IgD-negative memory B cell (primary cell): ENCODE measurements at regions not wholly inside any gene's neighbourhood (a gene's known extent, or its start where the extent isn't known, plus 50 kb on each side); places are given as distances from the start of the nearest gene placed in this dataset.

ENCODE experiments used
- H3K27ac Mint-ChIP-seq, 3 donors: one replicate each; pipeline ENCODE4 v1.8.0; 2020 to 2022; ENCODE audit warnings: mild to moderate bottlenecking in 3 of 3, mixed read lengths in 3 of 3, moderate library complexity in 1 of 3
- H3K27me3 Mint-ChIP-seq: one replicate; pipeline ENCODE4 v1.8.0; 2021; ENCODE audit warnings: mixed read lengths
- H3K36me3 Mint-ChIP-seq: one replicate; pipeline ENCODE4 v1.8.0; 2020; ENCODE audit warnings: mild to moderate bottlenecking, mixed read lengths
- H3K4me1 Mint-ChIP-seq, 3 donors: one replicate each; pipeline ENCODE4 v1.8.0; 2020 to 2022; ENCODE audit warnings: mixed read lengths in 3 of 3, mild to moderate bottlenecking in 1 of 3
- H3K4me3 Mint-ChIP-seq, 4 donors: one replicate each; pipeline ENCODE4 v1.8.0; 2020 to 2022; ENCODE audit warnings: mild to moderate bottlenecking in 4 of 4, mixed read lengths in 4 of 4, moderate library complexity in 3 of 4
- H3K9me3 Mint-ChIP-seq, 3 donors: one replicate each; pipeline ENCODE4 v1.8.0; 2020 to 2021; ENCODE audit warnings: mixed read lengths in 3 of 3, mild to moderate bottlenecking in 1 of 3

GRCh38 chr2:203646266-203646864, 60.1 kb upstream of the CD28 start:
- Mint-ChIP-seq H3K27me3 (peaks cover 20% of the 10 kb centered on the region), H3K9me3 (no peaks in the 10 kb centered on the region), H3K27ac (no peak overlapping the region), H3K36me3 (no peaks in the 10 kb centered on the region), H3K4me1 (peaks cover 0 to 2% (median 0%) of the 10 kb centered on the region in 3 donors), H3K4me3 (no peak overlapping the region)

GRCh38 chr2:203646961-203647360, 59.5 kb upstream of the CD28 start:
- H3K4me3 Mint-ChIP-seq = no peak overlapping the region
- no peaks in the 10 kb centered on the region for H3K36me3 Mint-ChIP-seq
- peaks cover 21% of the 10 kb centered on the region for H3K27me3 Mint-ChIP-seq
- no peak overlapping the region for H3K27ac Mint-ChIP-seq
- peaks cover 0 to 2% (median 0%) of the 10 kb centered on the region in 3 donors for H3K4me1 Mint-ChIP-seq
- H3K9me3 Mint-ChIP-seq = no peaks in the 10 kb centered on the region

DNA sequence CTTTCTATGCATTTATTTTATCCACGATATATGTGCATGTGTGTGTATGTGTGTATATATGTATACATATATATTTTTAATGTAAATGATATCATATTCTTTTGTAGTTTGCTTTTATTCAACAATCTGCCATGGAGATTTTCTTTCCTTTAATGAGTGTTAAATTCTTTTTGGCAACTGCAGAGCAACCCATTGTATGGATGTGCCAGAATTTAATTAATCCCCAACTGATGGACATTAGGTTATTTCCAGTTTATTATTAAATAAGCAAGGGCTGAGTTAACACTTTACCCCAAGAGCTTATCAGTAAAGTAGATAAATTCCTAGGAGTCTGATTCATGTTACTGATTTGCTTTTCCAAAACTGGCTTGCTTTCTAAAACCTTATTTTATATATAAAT, 58.9 kb upstream of the CD28 start:
- Mint-ChIP-seq H3K4me1 (peaks cover 0 to 2% (median 0%) of the 10 kb centered on the region in 3 donors), H3K9me3 (no peaks in the 10 kb centered on the region), H3K27ac (no peak overlapping the region), H3K36me3 (no peaks in the 10 kb centered on the region), H3K27me3 (peaks cover 23% of the 10 kb centered on the region), H3K4me3 (no peak overlapping the region)

- Mint-ChIP-seq H3K36me3 (no peaks in the 10 kb centered on the region), H3K4me3 (no peak overlapping the region), H3K9me3 (no peaks in the 10 kb centered on the region), H3K4me1 (peaks cover 0 to 2% (median 0%) of the 10 kb centered on the region in 3 donors), H3K27me3 (peaks cover 23% of the 10 kb centered on the region), H3K27ac (no peak overlapping the region)
These were observed 58.2 kb upstream of the CD28 start for GRCh38 chr2:203648273-203648672.

DNA sequence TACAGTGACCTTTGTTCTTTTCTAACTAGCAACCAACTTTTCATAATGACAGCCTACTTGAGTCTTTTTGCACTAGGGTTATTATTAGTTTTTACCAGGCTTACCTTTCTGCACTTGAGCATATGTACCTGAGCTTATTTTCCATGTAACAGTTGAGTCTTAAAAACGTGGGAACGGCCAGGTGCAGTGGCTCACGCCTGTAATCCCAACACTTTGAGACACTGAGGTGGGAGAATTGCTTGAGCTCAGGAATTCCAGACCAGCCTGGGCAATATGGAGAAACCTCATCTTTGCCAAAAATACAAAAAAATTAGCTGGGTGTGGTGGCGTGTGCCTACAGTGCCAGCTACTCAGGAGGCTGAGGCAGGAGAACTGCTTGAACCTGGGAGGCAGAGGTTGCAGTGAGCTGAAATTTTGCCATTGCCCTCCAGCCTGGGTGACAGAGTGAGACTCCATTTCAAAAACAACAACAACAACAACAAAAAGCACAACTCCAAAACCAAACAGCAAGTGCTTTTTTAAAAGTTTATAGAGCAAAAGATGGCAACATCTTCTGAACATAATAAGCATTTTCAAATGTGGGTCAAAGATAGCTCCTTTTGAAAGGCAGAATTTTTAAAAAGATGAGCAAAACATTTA, 57.1 kb upstream of the CD28 start:
- peaks cover 0 to 2% (median 0%) of the 10 kb centered on the region in 3 donors for H3K4me1 Mint-ChIP-seq
- H3K9me3 Mint-ChIP-seq = no peaks in the 10 kb centered on the region
- H3K36me3 Mint-ChIP-seq = no peaks in the 10 kb centered on the region
- H3K27ac Mint-ChIP-seq = no peak overlapping the region
- H3K4me3 Mint-ChIP-seq = no peak overlapping the region
- H3K27me3 Mint-ChIP-seq = peaks cover 23% of the 10 kb centered on the region

- Mint-ChIP-seq H3K27me3 (peaks cover 29% of the 10 kb centered on the region), H3K36me3 (no peaks in the 10 kb centered on the region), H3K9me3 (peaks cover 0 to 2% (median 0%) of the 10 kb centered on the region in 3 donors), H3K4me1 (peaks cover 0 to 2% (median 0%) of the 10 kb centered on the region in 3 donors), H3K27ac (peak overlapping the region in 1 of 3 donors; percentile 47), H3K4me3 (no peak overlapping the region)
These were observed 55.4 kb upstream of the CD28 start for GRCh38 chr2:203650860-203651613.

DNA sequence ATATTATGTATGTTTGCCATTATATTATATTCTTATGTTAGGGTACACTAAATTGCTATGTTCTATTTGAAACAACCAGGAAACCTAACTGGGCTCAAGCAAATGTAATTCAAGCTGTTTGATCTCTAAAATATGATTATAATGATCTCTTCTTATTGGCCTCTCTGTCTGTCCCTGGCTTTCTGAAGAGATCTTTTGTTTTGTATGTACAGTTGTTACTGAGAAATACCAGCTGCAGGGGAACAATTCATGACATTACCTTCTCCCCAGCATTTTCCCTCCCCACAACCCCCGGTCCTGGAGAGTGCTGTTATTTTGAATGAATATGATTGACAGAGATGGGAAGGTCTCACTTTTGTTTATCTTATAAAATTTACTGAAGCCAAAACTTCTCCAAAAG, 54.8 kb upstream of the CD28 start:
- Mint-ChIP-seq H3K27ac (no peak overlapping the region), H3K4me1 (peaks cover 0 to 4% (median 0%) of the 10 kb centered on the region in 3 donors), H3K36me3 (no peaks in the 10 kb centered on the region), H3K4me3 (no peak overlapping the region), H3K27me3 (peaks cover 30% of the 10 kb centered on the region), H3K9me3 (peaks cover 0 to 2% (median 0%) of the 10 kb centered on the region in 3 donors)

- peaks cover 0 to 2% (median 2%) of the 10 kb centered on the region in 3 donors for H3K9me3 Mint-ChIP-seq
- peaks cover 0 to 12% (median 10%) of the 10 kb centered on the region in 3 donors for H3K4me1 Mint-ChIP-seq
- no peak overlapping the region for H3K27ac Mint-ChIP-seq
- peaks cover 32% of the 10 kb centered on the region for H3K27me3 Mint-ChIP-seq
- peaks cover 2% of the 10 kb centered on the region for H3K36me3 Mint-ChIP-seq
- no peak overlapping the region for H3K4me3 Mint-ChIP-seq
These were observed 51.6 kb upstream of the CD28 start for GRCh38 chr2:203654826-203655225.

GRCh38 chr2:203656522-203657287, 49.7 kb upstream of the CD28 start:
- H3K4me1 Mint-ChIP-seq = peaks cover 1 to 11% (median 10%) of the 10 kb centered on the region in 3 donors
- H3K27ac Mint-ChIP-seq = no peak overlapping the region
- H3K4me3 Mint-ChIP-seq = no peak overlapping the region
- peaks cover 2% of the 10 kb centered on the region for H3K36me3 Mint-ChIP-seq
- H3K27me3 Mint-ChIP-seq = peaks cover 23% of the 10 kb centered on the region
- peaks cover 0 to 3% (median 2%) of the 10 kb centered on the region in 3 donors for H3K9me3 Mint-ChIP-seq
